ENCODE measurements at regions not wholly inside any gene's neighbourhood (a gene's known extent, or its start where the extent isn't known, plus 50 kb on each side); places are given as distances from the start of the nearest gene placed in this dataset.

- BruUV-seq (replicated peaks), result no TSS peak
- intact Hi-C loops (cut with micrococcal nuclease; ENCODE audit: unreplicated experiment), result loop anchor here (10.0 kb wide), 1 partner anchor 121 kb away; no protein-coding TSS in a partner anchor
- Mint-ChIP-seq H3K9me3 (ENCODE audit: unreplicated experiment) (peaks cover 13% of the 10 kb centered on the region), H3K4me1 (ENCODE audit: low read depth, unreplicated experiment) (peaks cover 33% of the 10 kb centered on the region), H3K27me3 (ENCODE audit: insufficient read depth, unreplicated experiment) (no peaks in the 10 kb centered on the region), H3K36me3 (ENCODE audit: insufficient read depth, unreplicated experiment) (peaks cover 13% of the 10 kb centered on the region), H3K4me3 (ENCODE audit: unreplicated experiment) (no peak overlapping the region), H3K27ac (ENCODE audit: unreplicated experiment) (peak overlapping the region; percentile 71)
- Histone ChIP-seq H3K36me3 (ENCODE audit: control insufficient read depth, insufficient read depth, low read length) (no peaks in the 10 kb centered on the region; the same call in 1 of the 2 replicates), H3K4me1 (peaks cover 26% of the 10 kb centered on the region), H3K4me3 (ENCODE audit: low read depth, low read length) (no peak overlapping the region), H3K9me3 (no peaks in the 10 kb centered on the region), H3K27me3 (replicated peaks; ENCODE audit: control insufficient read depth, insufficient read depth, low read length) (no peaks in the 10 kb centered on the region)
- CTCF ChIA-PET, result no interaction called here
- POLR2A ChIA-PET, result no interaction called here
- TF ChIP-seq CTCF (IDR thresholded peaks at IDR 0.05; ENCODE audit: insufficient read depth in 1 of 2, low read depth in 1 of 2, low read length in 1 of 2, severe bottlenecking in 1 of 2, unreplicated experiment in 1 of 2), result no peak
- DNase-seq, result no peak
Measured at GRCh38 chr5:175343308-175343707, 100.7 kb downstream of the DRD1 start.

- Mint-ChIP-seq H3K4me1 (ENCODE audit: low read depth, unreplicated experiment) (peaks cover 26% of the 10 kb centered on the region), H3K36me3 (ENCODE audit: insufficient read depth, unreplicated experiment) (peaks cover 9% of the 10 kb centered on the region), H3K27ac (ENCODE audit: unreplicated experiment) (no peak overlapping the region), H3K4me3 (ENCODE audit: unreplicated experiment) (no peak overlapping the region), H3K27me3 (ENCODE audit: insufficient read depth, unreplicated experiment) (no peaks in the 10 kb centered on the region), H3K9me3 (ENCODE audit: unreplicated experiment) (peaks cover 13% of the 10 kb centered on the region)
- no peak for TF ChIP-seq CTCF (IDR thresholded peaks at IDR 0.05; ENCODE audit: insufficient read depth in 1 of 2, low read depth in 1 of 2, low read length in 1 of 2, severe bottlenecking in 1 of 2, unreplicated experiment in 1 of 2)
- POLR2A ChIA-PET, result no interaction called here
- CTCF ChIA-PET, result no interaction called here
- H3K36me3 ChIP-seq (ENCODE audit: control insufficient read depth, insufficient read depth, low read length), result no peaks in the 10 kb centered on the region; the same call in 1 of the 2 replicates
- peaks cover 21% of the 10 kb centered on the region for H3K4me1 ChIP-seq
- H3K4me3 ChIP-seq (ENCODE audit: low read depth, low read length), result no peak overlapping the region
- no peaks in the 10 kb centered on the region for H3K27me3 ChIP-seq (replicated peaks; ENCODE audit: control insufficient read depth, insufficient read depth, low read length)
- no peaks in the 10 kb centered on the region for H3K9me3 ChIP-seq
- BruUV-seq (replicated peaks), result no TSS peak
- intact Hi-C loops (cut with micrococcal nuclease; ENCODE audit: unreplicated experiment), result loop anchor here (10.0 kb wide), 1 partner anchor 125 kb away; no protein-coding TSS in a partner anchor
- no peak for DNase-seq
Measured at GRCh38 chr5:175340180-175340579, 103.8 kb downstream of the DRD1 start.

- CTCF ChIA-PET, result no interaction called here
- POLR2A ChIA-PET, result no interaction called here
- H3K4me3 ChIP-seq (ENCODE audit: low read depth, low read length), result no peak overlapping the region
- no peaks in the 10 kb centered on the region for H3K9me3 Mint-ChIP-seq (ENCODE audit: unreplicated experiment)
- H3K27me3 ChIP-seq (replicated peaks; ENCODE audit: control insufficient read depth, insufficient read depth, low read length), result no peaks in the 10 kb centered on the region
- H3K9me3 ChIP-seq, result no peaks in the 10 kb centered on the region
- intact Hi-C loops (cut with micrococcal nuclease; ENCODE audit: unreplicated experiment), result no loop called here
- no TSS peak for BruUV-seq (replicated peaks)
- no peaks in the 10 kb centered on the region for H3K36me3 Mint-ChIP-seq (ENCODE audit: insufficient read depth, unreplicated experiment)
- H3K4me1 ChIP-seq, result peaks cover 5% of the 10 kb centered on the region; the same call in 1 of the 2 replicates
- no peaks in the 10 kb centered on the region for H3K27me3 Mint-ChIP-seq (ENCODE audit: insufficient read depth, unreplicated experiment)
- no peak overlapping the region for H3K27ac Mint-ChIP-seq (ENCODE audit: unreplicated experiment)
- TF ChIP-seq CTCF (IDR thresholded peaks at IDR 0.05; ENCODE audit: insufficient read depth in 1 of 2, low read depth in 1 of 2, low read length in 1 of 2, severe bottlenecking in 1 of 2, unreplicated experiment in 1 of 2), result no peak
- peaks cover 8% of the 10 kb centered on the region for H3K4me1 Mint-ChIP-seq (ENCODE audit: low read depth, unreplicated experiment)
- no peak for DNase-seq
- no peak overlapping the region for H3K4me3 Mint-ChIP-seq (ENCODE audit: unreplicated experiment)
- H3K36me3 ChIP-seq (ENCODE audit: control insufficient read depth, insufficient read depth, low read length), result no peaks in the 10 kb centered on the region
Measured at GRCh38 chr5:175337680-175338079, 106.3 kb downstream of the DRD1 start.
